Memory B cell (primary cell): ENCODE measurements at regions not wholly inside any gene's neighbourhood (a gene's known extent, or its start where the extent isn't known, plus 50 kb on each side); places are given as distances from the start of the nearest gene placed in this dataset.
"Not testable (repeated sequence)": the region's sequence is repeated elsewhere in the genome, so short reads cannot be mapped to it uniquely, and the experiment has no call there.

Experiments
- ATAC-seq: fragments of 150-1000 bp; cut with Tn5 transposase; 2 replicates; pipeline ENCODE4 v1.10.0; 2021; ENCODE audit warnings: low read depth, mild to moderate bottlenecking, moderate library complexity
- DNase-seq, 2 donors: peaks; one replicate each; pipeline ENCODE4 v3.0.0; 2022; ENCODE audit warnings: low spot score in 2 of 2
- H3K27ac Mint-ChIP-seq: one replicate; pipeline ENCODE4 v1.8.0; 2022; ENCODE audit warnings: mild to moderate bottlenecking, moderate library complexity, mixed read lengths
- H3K27me3 Mint-ChIP-seq: one replicate; pipeline ENCODE4 v1.8.0; 2022; ENCODE audit warnings: mixed read lengths
- H3K36me3 Mint-ChIP-seq: one replicate; pipeline ENCODE4 v1.8.0; 2022; ENCODE audit warnings: mild to moderate bottlenecking, mixed read lengths
- H3K4me1 Mint-ChIP-seq: one replicate; pipeline ENCODE4 v1.8.0; 2022; ENCODE audit warnings: mixed read lengths
- H3K4me3 Mint-ChIP-seq: one replicate; pipeline ENCODE4 v1.8.0; 2022; ENCODE audit warnings: mild to moderate bottlenecking, moderate library complexity, mixed read lengths
- H3K9me3 Mint-ChIP-seq: one replicate; pipeline ENCODE4 v1.8.0; 2022; ENCODE audit warnings: mixed read lengths

- no peaks in the 10 kb centered on the region for H3K36me3 Mint-ChIP-seq
- H3K27me3 Mint-ChIP-seq = peaks cover 9% of the 10 kb centered on the region
- no peak overlapping the region for H3K27ac Mint-ChIP-seq
- DNase-seq (no peak), ATAC-seq (no peak)
- H3K9me3 Mint-ChIP-seq = peaks cover 1% of the 10 kb centered on the region
- H3K4me3 Mint-ChIP-seq = no peak overlapping the region
- H3K4me1 Mint-ChIP-seq = no peaks in the 10 kb centered on the region
These were observed 243.9 kb upstream of the SLC30A5 start for GRCh38 chr5:68849906-68850305.

- Mint-ChIP-seq H3K27me3 (peaks cover 12% of the 10 kb centered on the region), H3K36me3 (no peaks in the 10 kb centered on the region), H3K4me3 (no peak overlapping the region), H3K9me3 (peaks cover 7% of the 10 kb centered on the region), H3K4me1 (no peaks in the 10 kb centered on the region), H3K27ac (no peak overlapping the region)
- ATAC-seq (no peak), DNase-seq (no peak)
These were observed 232.7 kb upstream of the SLC30A5 start for GRCh38 chr5:68861099-68861498.

GRCh38 chr5:68862560-68862959 lies 231.3 kb upstream of the SLC30A5 start:
- DNase-seq (no peak), ATAC-seq (no peak)
- Mint-ChIP-seq H3K4me3 (no peak overlapping the region), H3K9me3 (peaks cover 7% of the 10 kb centered on the region), H3K27me3 (peaks cover 14% of the 10 kb centered on the region), H3K36me3 (no peaks in the 10 kb centered on the region), H3K4me1 (no peaks in the 10 kb centered on the region), H3K27ac (no peak overlapping the region)

- DNase-seq, H3K9me3 Mint-ChIP-seq, H3K27ac Mint-ChIP-seq, ATAC-seq, H3K36me3 Mint-ChIP-seq, H3K4me3 Mint-ChIP-seq, H3K4me1 Mint-ChIP-seq: not testable (repeated sequence)
- peaks cover 16% of the 10 kb centered on the region for H3K27me3 Mint-ChIP-seq
These were observed 228.6 kb upstream of the SLC30A5 start for GRCh38 chr5:68865192-68865591.

GRCh38 chr5:68872088-68872839 lies 221.6 kb upstream of the SLC30A5 start:
- H3K4me1 Mint-ChIP-seq = peaks cover 3% of the 10 kb centered on the region
- H3K4me3 Mint-ChIP-seq = no peak overlapping the region
- no peak for DNase-seq
- H3K36me3 Mint-ChIP-seq = no peaks in the 10 kb centered on the region
- H3K27me3 Mint-ChIP-seq = peaks cover 4% of the 10 kb centered on the region
- ATAC-seq = no peak
- no peaks in the 10 kb centered on the region for H3K9me3 Mint-ChIP-seq
- H3K27ac Mint-ChIP-seq = no peak overlapping the region

- Mint-ChIP-seq H3K4me1 (peaks cover 3% of the 10 kb centered on the region), H3K4me3 (no peak overlapping the region), H3K27me3 (peaks cover 4% of the 10 kb centered on the region), H3K27ac (no peak overlapping the region), H3K36me3 (no peaks in the 10 kb centered on the region), H3K9me3 (no peaks in the 10 kb centered on the region)
- DNase-seq = no peak
- ATAC-seq = no peak
These were observed 220.6 kb upstream of the SLC30A5 start for GRCh38 chr5:68873198-68873597.

GRCh38 chr5:68875351-68875750 lies 218.5 kb upstream of the SLC30A5 start:
- Mint-ChIP-seq H3K36me3 (no peaks in the 10 kb centered on the region), H3K4me3 (no peak overlapping the region), H3K27ac (no peak overlapping the region), H3K4me1 (no peaks in the 10 kb centered on the region), H3K27me3 (peaks cover 2% of the 10 kb centered on the region), H3K9me3 (no peaks in the 10 kb centered on the region)
- ATAC-seq (no peak), DNase-seq (no peak)

- no peak overlapping the region for H3K27ac Mint-ChIP-seq
- peaks cover 3% of the 10 kb centered on the region for H3K4me1 Mint-ChIP-seq
- H3K9me3 Mint-ChIP-seq = peaks cover 2% of the 10 kb centered on the region
- no peak for ATAC-seq
- DNase-seq = no peak
- no peak overlapping the region for H3K4me3 Mint-ChIP-seq
- no peaks in the 10 kb centered on the region for H3K36me3 Mint-ChIP-seq
- H3K27me3 Mint-ChIP-seq = peaks cover 4% of the 10 kb centered on the region
These were observed 210.4 kb upstream of the SLC30A5 start for GRCh38 chr5:68883436-68883835.

GRCh38 chr5:68884144-68884754 lies 209.6 kb upstream of the SLC30A5 start:
- Mint-ChIP-seq H3K36me3 (no peaks in the 10 kb centered on the region), H3K9me3 (peaks cover 2% of the 10 kb centered on the region), H3K27me3 (peaks cover 4% of the 10 kb centered on the region), H3K4me3 (no peak overlapping the region), H3K4me1 (peaks cover 3% of the 10 kb centered on the region), H3K27ac (no peak overlapping the region)
- no peak for DNase-seq
- no peak for ATAC-seq

GRCh38 chr5:68884883-68885282 lies 208.9 kb upstream of the SLC30A5 start:
- DNase-seq = no peak
- ATAC-seq = no peak
- Mint-ChIP-seq H3K9me3 (peaks cover 2% of the 10 kb centered on the region), H3K36me3 (no peaks in the 10 kb centered on the region), H3K27me3 (peaks cover 4% of the 10 kb centered on the region), H3K4me3 (no peak overlapping the region), H3K4me1 (peaks cover 3% of the 10 kb centered on the region), H3K27ac (no peak overlapping the region)

- no peak overlapping the region for H3K27ac Mint-ChIP-seq
- ATAC-seq = no peak
- H3K36me3 Mint-ChIP-seq = no peaks in the 10 kb centered on the region
- H3K4me1 Mint-ChIP-seq = no peaks in the 10 kb centered on the region
- no peak overlapping the region for H3K4me3 Mint-ChIP-seq
- DNase-seq = no peak
- H3K27me3 Mint-ChIP-seq = peaks cover 4% of the 10 kb centered on the region
- H3K9me3 Mint-ChIP-seq = peaks cover 2% of the 10 kb centered on the region
These were observed 207.0 kb upstream of the SLC30A5 start for GRCh38 chr5:68886814-68887213.

- Mint-ChIP-seq H3K36me3 (no peaks in the 10 kb centered on the region), H3K4me1 (no peaks in the 10 kb centered on the region), H3K4me3 (no peak overlapping the region), H3K27ac (no peak overlapping the region), H3K27me3 (no peaks in the 10 kb centered on the region), H3K9me3 (no peaks in the 10 kb centered on the region)
- DNase-seq (no peak), ATAC-seq (no peak)
These were observed 202.1 kb upstream of the SLC30A5 start for GRCh38 chr5:68891718-68892117.

- H3K27ac Mint-ChIP-seq = no peak overlapping the region
- H3K4me1 Mint-ChIP-seq = no peaks in the 10 kb centered on the region
- no peaks in the 10 kb centered on the region for H3K9me3 Mint-ChIP-seq
- H3K4me3 Mint-ChIP-seq = no peak overlapping the region
- DNase-seq (no peak), ATAC-seq (no peak)
- H3K36me3 Mint-ChIP-seq = no peaks in the 10 kb centered on the region
- H3K27me3 Mint-ChIP-seq = no peaks in the 10 kb centered on the region
These were observed 199.1 kb upstream of the SLC30A5 start for GRCh38 chr5:68894673-68895072.

GRCh38 chr5:68898951-68899471 lies 194.8 kb upstream of the SLC30A5 start:
- no peak for DNase-seq
- H3K27me3 Mint-ChIP-seq = peaks cover 3% of the 10 kb centered on the region
- ATAC-seq = no peak
- H3K4me3 Mint-ChIP-seq = no peak overlapping the region
- H3K36me3 Mint-ChIP-seq = no peaks in the 10 kb centered on the region
- H3K9me3 Mint-ChIP-seq = no peaks in the 10 kb centered on the region
- H3K27ac Mint-ChIP-seq = no peak overlapping the region
- H3K4me1 Mint-ChIP-seq = no peaks in the 10 kb centered on the region
